DOHH2 (cell line): ENCODE measurements at regions not wholly inside any gene's neighbourhood (a gene's known extent, or its start where the extent isn't known, plus 50 kb on each side); places are given as distances from the start of the nearest gene placed in this dataset.

Experiments
- CTCF ChIP-seq: fragments of 200-600 bp; sonication (generic); IDR thresholded peaks from one replicate; pipeline ENCODE4 v1.5.1; 2014; ENCODE audit warnings: antibody characterized with exemption, mild to moderate bottlenecking, low read depth, low read length; ENCODE audit not compliant: poor library complexity, severe bottlenecking
- EZH2phosphoT487 ChIP-seq: fragments of 200-600 bp; sonication (generic); IDR thresholded peaks from 2 replicates; pipeline ENCODE4 v1.6.1; 2017; ENCODE audit warnings: borderline replicate concordance, mild to moderate bottlenecking, antibody characterized with exemption, low read length, moderate library complexity, mixed read lengths

DNA sequence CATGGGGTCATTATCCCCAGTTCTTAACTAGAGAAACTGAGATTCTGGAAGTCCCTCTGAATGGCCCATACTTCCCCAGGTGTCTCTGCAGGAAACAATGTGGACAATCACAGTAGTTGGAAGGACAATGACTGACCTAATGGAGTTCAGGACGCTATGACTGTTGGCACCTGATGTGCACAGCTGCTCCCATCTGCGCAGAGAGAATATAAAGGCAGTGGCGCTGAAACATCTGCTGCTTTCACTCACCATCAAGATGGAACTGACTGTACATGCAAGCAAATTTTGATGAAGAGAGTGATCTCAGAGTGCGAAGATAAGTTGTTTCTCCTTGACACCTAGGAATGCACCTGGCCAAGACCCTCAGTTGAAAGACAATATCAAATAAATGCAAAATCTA, 395.7 kb upstream of the ASIC2 start:
- TF ChIP-seq CTCF (no peak), EZH2phosphoT487 (no peak)
